ENCODE measurements at regions not wholly inside any gene's neighbourhood (a gene's known extent, or its start where the extent isn't known, plus 50 kb on each side); places are given as distances from the start of the nearest gene placed in this dataset.

GRCh38 chr1:188991221-188991930 is 1486.3 kb downstream of the BRINP3 start:
- TF ChIP-seq ARNTL (CRISPR knock-in tag; IDR thresholded peaks at IDR 0.05; ENCODE audit: borderline replicate concordance, low read depth) (no peak), ZFP3 (CRISPR knock-in tag; IDR thresholded peaks at IDR 0.05) (no peak), CREB5 (CRISPR knock-in tag; IDR thresholded peaks at IDR 0.05; ENCODE audit: low read depth) (no peak), OSR1 (CRISPR knock-in tag; IDR thresholded peaks at IDR 0.05) (no peak), ZNF8 (CRISPR knock-in tag; IDR thresholded peaks at IDR 0.05) (no peak), PATZ1 (CRISPR knock-in tag; IDR thresholded peaks at IDR 0.05; ENCODE audit: borderline replicate concordance) (no peak), ESRRG (CRISPR knock-in tag; IDR thresholded peaks at IDR 0.05) (no peak), ZC3H10 (CRISPR knock-in tag; IDR thresholded peaks at IDR 0.05) (no peak)

Measured in SK-N-SH treated with all-trans-retinoic acid at 6 μM for 48 hours (cell line).